PC-9 (cell line): ENCODE measurements at regions not wholly inside any gene's neighbourhood (a gene's known extent, or its start where the extent isn't known, plus 50 kb on each side); places are given as distances from the start of the nearest gene placed in this dataset.

Experiments used
- BruUV-seq: library from RNA; stranded (reverse); fragments of 400-500 nt; replicated peaks from 2 replicates; lab custom pipeline; 2021; lab: Mats Ljungman, UMichigan
- CTCF ChIA-PET: fragments of 300-600 bp; sonication (Branson Sonifier 250); formaldehyde crosslinking; loops from one replicate; lab custom pipeline; 2022; ENCODE audit warnings: antibody characterized with exemption; lab: Charles Lee
- POLR2A ChIA-PET: fragments of 300-600 bp; sonication (Branson Sonifier 250); formaldehyde crosslinking; loops from one replicate; lab custom pipeline; 2022; ENCODE audit warnings: antibody characterized with exemption; ENCODE audit not compliant: unreplicated experiment; lab: Charles Lee
- DNase-seq, 2 experiments: peaks; one replicate each; pipeline versions ENCODE4 v3.0.0 to v3.0.0-alpha.2; 2015 to 2022; ENCODE audit warnings: mixed read lengths in 1 of 2
- H2AFZ ChIP-seq: fragments of 200-600 bp; sonication (generic); 2 replicates; pipeline ENCODE4 v1.8.1; 2017; ENCODE audit warnings: antibody characterized with exemption
- H3F3A ChIP-seq: fragments of 200-600 bp; sonication (generic); 2 replicates; pipeline ENCODE4 v1.8.1; 2017; ENCODE audit warnings: antibody characterized with exemption, mild to moderate bottlenecking, low read depth; ENCODE audit not compliant: insufficient read depth
- H3K27ac ChIP-seq: fragments of 200-600 bp; sonication (generic); 2 replicates; pipeline ENCODE4 v1.6.1; 2016; ENCODE audit warnings: mixed run types
- H3K27me3 ChIP-seq: fragments of 200-600 bp; sonication (generic); 2 replicates; pipeline ENCODE4 v1.6.1; 2016; ENCODE audit warnings: low read depth, mixed run types; ENCODE audit not compliant: insufficient read depth
- H3K36me3 ChIP-seq: fragments of 200-600 bp; sonication (generic); 2 replicates; pipeline ENCODE4 v1.6.1; 2016; ENCODE audit warnings: low read depth, mixed run types
- H3K4me1 ChIP-seq: fragments of 200-600 bp; sonication (generic); replicated peaks from 2 replicates; pipeline ENCODE4 v1.6.1; 2016; ENCODE audit warnings: mixed run types; ENCODE audit not compliant: insufficient read depth
- H3K4me2 ChIP-seq: fragments of 200-600 bp; sonication (generic); 2 replicates; pipeline ENCODE4 v1.6.1; 2017; ENCODE audit warnings: mixed run types
- H3K4me3 ChIP-seq: fragments of 200-600 bp; sonication (generic); 2 replicates; pipeline ENCODE4 v1.6.1; 2016; ENCODE audit warnings: mixed run types
- H3K79me2 ChIP-seq: fragments of 200-600 bp; sonication (generic); 2 replicates; pipeline ENCODE4 v1.6.1; 2017; ENCODE audit warnings: low read depth, mixed run types
- H3K9me2 ChIP-seq: fragments of 200-600 bp; sonication (generic); 2 replicates; pipeline ENCODE4 v1.8.1; 2017; ENCODE audit warnings: mild to moderate bottlenecking; ENCODE audit not compliant: insufficient read depth
- H3K9me3 ChIP-seq: fragments of 200-600 bp; sonication (generic); 2 replicates; pipeline ENCODE4 v1.8.1; 2016; ENCODE audit warnings: low read depth; ENCODE audit not compliant: insufficient read depth
- H4K20me1 ChIP-seq: fragments of 200-600 bp; sonication (generic); 2 replicates; pipeline ENCODE4 v1.8.1; 2017; ENCODE audit not compliant: insufficient read depth
- CTCF ChIP-seq: fragments of 200-600 bp; sonication (generic); conservative IDR thresholded peaks from 2 replicates; pipeline ENCODE4 v1.6.1; 2017; ENCODE audit warnings: mixed run types, antibody characterized with exemption, mild to moderate bottlenecking, moderate library complexity
- EZH2 ChIP-seq: fragments of 200-600 bp; sonication (generic); IDR thresholded peaks from 2 replicates; pipeline ENCODE4 v1.8.0; 2017; ENCODE audit warnings: antibody characterized with exemption, low read depth
- intact Hi-C: fragments of 100-400 bp; cut with micrococcal nuclease; formaldehyde crosslinking; loops from one replicate; pipeline ENCODE4 v1.10.0; 2022; ENCODE audit not compliant: unreplicated experiment

- Histone ChIP-seq H4K20me1 (no peaks in the 10 kb centered on the region), H2AFZ (no peak overlapping the region), H3K4me3 (no peak overlapping the region), H3K4me1 (peaks cover 19% of the 10 kb centered on the region), H3K79me2 (no peaks in the 10 kb centered on the region), H3K36me3 (no peaks in the 10 kb centered on the region), H3K9me2 (no peaks in the 10 kb centered on the region), H3K4me2 (no peak overlapping the region), H3K9me3 (peaks cover 17% of the 10 kb centered on the region), H3K27me3 (no peaks in the 10 kb centered on the region), H3F3A (peaks cover 6% of the 10 kb centered on the region; the same call in 1 of the 2 replicates), H3K27ac (no peak overlapping the region)
- ChIA-PET POLR2A (no interaction called here), CTCF (no interaction called here)
- DNase-seq: no peak
- no TSS peak for BruUV-seq
- intact Hi-C loops: loop anchor here (5.0 to 10.0 kb wide), 2 partner anchors 289 to 1539 kb away; partner anchors contain the start of gene FAT4
- TF ChIP-seq EZH2 (no peak), CTCF (no peak)
Observed at GRCh38 chr4:126853715-126854114, 779.0 kb upstream of the INTU start.

GRCh38 chr4:126856906-126857305, 775.9 kb upstream of the INTU start:
- H3F3A ChIP-seq: no peaks in the 10 kb centered on the region
- H3K27me3 ChIP-seq: no peaks in the 10 kb centered on the region
- POLR2A ChIA-PET: no interaction called here
- no peak overlapping the region for H3K4me2 ChIP-seq
- no peaks in the 10 kb centered on the region for H4K20me1 ChIP-seq
- CTCF ChIA-PET: no interaction called here
- DNase-seq: no peak
- intact Hi-C loops: loop anchor here (10.0 kb wide), 1 partner anchor 1542 kb away; the partner anchor contains the start of gene FAT4
- H3K4me1 ChIP-seq: no peaks in the 10 kb centered on the region
- no peak for TF ChIP-seq CTCF
- no peak for TF ChIP-seq EZH2
- H3K36me3 ChIP-seq: no peaks in the 10 kb centered on the region
- H2AFZ ChIP-seq: no peak overlapping the region
- H3K27ac ChIP-seq: no peak overlapping the region
- H3K79me2 ChIP-seq: no peaks in the 10 kb centered on the region
- no peak overlapping the region for H3K4me3 ChIP-seq
- BruUV-seq: no TSS peak
- no peaks in the 10 kb centered on the region; the same call in 1 of the 2 replicates for H3K9me2 ChIP-seq
- peaks cover 8% of the 10 kb centered on the region; the same call in 1 of the 2 replicates for H3K9me3 ChIP-seq

- intact Hi-C loops: loop anchor here (10.0 kb wide), 1 partner anchor 1545 kb away; the partner anchor contains the start of gene FAT4
Observed at GRCh38 chr4:126859314-126859713, 773.4 kb upstream of the INTU start.

More at GRCh38 chr4:126859314-126859713, 773.4 kb upstream of the INTU start:
- no peak for TF ChIP-seq CTCF
- no peak for TF ChIP-seq EZH2
- Histone ChIP-seq H3K4me3 (no peak overlapping the region), H3K9me3 (peaks cover 8% of the 10 kb centered on the region; the same call in 1 of the 2 replicates), H3K9me2 (no peaks in the 10 kb centered on the region; the same call in 1 of the 2 replicates), H4K20me1 (no peaks in the 10 kb centered on the region), H3K36me3 (no peaks in the 10 kb centered on the region), H3K4me1 (no peaks in the 10 kb centered on the region), H3F3A (no peaks in the 10 kb centered on the region), H2AFZ (no peak overlapping the region), H3K4me2 (no peak overlapping the region), H3K27ac (no peak overlapping the region), H3K27me3 (no peaks in the 10 kb centered on the region), H3K79me2 (no peaks in the 10 kb centered on the region)
- BruUV-seq: no TSS peak
- POLR2A ChIA-PET: no interaction called here
- CTCF ChIA-PET: no interaction called here
- DNase-seq: no peak
